ENCODE measurements at regions not wholly inside any gene's neighbourhood (a gene's known extent, or its start where the extent isn't known, plus 50 kb on each side); places are given as distances from the start of the nearest gene placed in this dataset.
"Not testable (repeated sequence)": the region's sequence is repeated elsewhere in the genome, so short reads cannot be mapped to it uniquely, and the experiment has no call there.

GRCh38 chr3:130153247-130153646 is 71.6 kb downstream of the ALG1L2 start:
- TF ChIP-seq EZH2 (IDR thresholded peaks at IDR 0.05); POLR2AphosphoS5 (IDR thresholded peaks at IDR 0.05; ENCODE audit: borderline replicate concordance, low read depth, low read length); FOXP2 (optimal IDR thresholded peaks at IDR 0.05; ENCODE audit: control extremely low read depth, extremely low read length, insufficient read depth): not testable (repeated sequence)
